PC-9 (cell line): ENCODE measurements at regions not wholly inside any gene's neighbourhood (a gene's known extent, or its start where the extent isn't known, plus 50 kb on each side); places are given as distances from the start of the nearest gene placed in this dataset.

Experiments
- BruUV-seq: library from RNA; stranded (reverse); fragments of 400-500 nt; replicated peaks from 2 replicates; lab custom pipeline; 2021; lab: Mats Ljungman, UMichigan
- CTCF ChIA-PET: fragments of 300-600 bp; sonication (Branson Sonifier 250); formaldehyde crosslinking; loops from one replicate; lab custom pipeline; 2022; ENCODE audit warnings: antibody characterized with exemption; lab: Charles Lee
- POLR2A ChIA-PET: fragments of 300-600 bp; sonication (Branson Sonifier 250); formaldehyde crosslinking; loops from one replicate; lab custom pipeline; 2022; ENCODE audit warnings: antibody characterized with exemption; ENCODE audit not compliant: unreplicated experiment; lab: Charles Lee
- DNase-seq, 2 experiments: peaks; one replicate each; pipeline versions ENCODE4 v3.0.0 to v3.0.0-alpha.2; 2015 to 2022; ENCODE audit warnings: mixed read lengths in 1 of 2
- H2AFZ ChIP-seq: fragments of 200-600 bp; sonication (generic); 2 replicates; pipeline ENCODE4 v1.8.1; 2017; ENCODE audit warnings: antibody characterized with exemption
- H3F3A ChIP-seq: fragments of 200-600 bp; sonication (generic); 2 replicates; pipeline ENCODE4 v1.8.1; 2017; ENCODE audit warnings: antibody characterized with exemption, mild to moderate bottlenecking, low read depth; ENCODE audit not compliant: insufficient read depth
- H3K27ac ChIP-seq: fragments of 200-600 bp; sonication (generic); 2 replicates; pipeline ENCODE4 v1.6.1; 2016; ENCODE audit warnings: mixed run types
- H3K27me3 ChIP-seq: fragments of 200-600 bp; sonication (generic); 2 replicates; pipeline ENCODE4 v1.6.1; 2016; ENCODE audit warnings: low read depth, mixed run types; ENCODE audit not compliant: insufficient read depth
- H3K36me3 ChIP-seq: fragments of 200-600 bp; sonication (generic); 2 replicates; pipeline ENCODE4 v1.6.1; 2016; ENCODE audit warnings: low read depth, mixed run types
- H3K4me1 ChIP-seq: fragments of 200-600 bp; sonication (generic); replicated peaks from 2 replicates; pipeline ENCODE4 v1.6.1; 2016; ENCODE audit warnings: mixed run types; ENCODE audit not compliant: insufficient read depth
- H3K4me2 ChIP-seq: fragments of 200-600 bp; sonication (generic); 2 replicates; pipeline ENCODE4 v1.6.1; 2017; ENCODE audit warnings: mixed run types
- H3K4me3 ChIP-seq: fragments of 200-600 bp; sonication (generic); 2 replicates; pipeline ENCODE4 v1.6.1; 2016; ENCODE audit warnings: mixed run types
- H3K79me2 ChIP-seq: fragments of 200-600 bp; sonication (generic); 2 replicates; pipeline ENCODE4 v1.6.1; 2017; ENCODE audit warnings: low read depth, mixed run types
- H3K9me2 ChIP-seq: fragments of 200-600 bp; sonication (generic); 2 replicates; pipeline ENCODE4 v1.8.1; 2017; ENCODE audit warnings: mild to moderate bottlenecking; ENCODE audit not compliant: insufficient read depth
- H3K9me3 ChIP-seq: fragments of 200-600 bp; sonication (generic); 2 replicates; pipeline ENCODE4 v1.8.1; 2016; ENCODE audit warnings: low read depth; ENCODE audit not compliant: insufficient read depth
- H4K20me1 ChIP-seq: fragments of 200-600 bp; sonication (generic); 2 replicates; pipeline ENCODE4 v1.8.1; 2017; ENCODE audit not compliant: insufficient read depth
- EZH2 ChIP-seq: fragments of 200-600 bp; sonication (generic); IDR thresholded peaks from 2 replicates; pipeline ENCODE4 v1.8.0; 2017; ENCODE audit warnings: antibody characterized with exemption, low read depth
- intact Hi-C: fragments of 100-400 bp; cut with micrococcal nuclease; formaldehyde crosslinking; loops from one replicate; pipeline ENCODE4 v1.10.0; 2022; ENCODE audit not compliant: unreplicated experiment
- TF ChIP-seq, protein P1 (sequence below): fragments of 200-600 bp; sonication (generic); conservative IDR thresholded peaks from 2 replicates; pipeline ENCODE4 v1.6.1; 2017; ENCODE audit warnings: mixed run types, antibody characterized with exemption, mild to moderate bottlenecking, moderate library complexity

- no peaks in the 10 kb centered on the region for H3F3A ChIP-seq
- DNase-seq, result no peak
- no peak overlapping the region for H3K27ac ChIP-seq
- POLR2A ChIA-PET, result no interaction called here
- no peaks in the 10 kb centered on the region for H4K20me1 ChIP-seq
- intact Hi-C loops, result no loop called here
- CTCF ChIA-PET, result no interaction called here
- TF ChIP-seq EZH2, result no peak
- TF ChIP-seq, protein P1, sequence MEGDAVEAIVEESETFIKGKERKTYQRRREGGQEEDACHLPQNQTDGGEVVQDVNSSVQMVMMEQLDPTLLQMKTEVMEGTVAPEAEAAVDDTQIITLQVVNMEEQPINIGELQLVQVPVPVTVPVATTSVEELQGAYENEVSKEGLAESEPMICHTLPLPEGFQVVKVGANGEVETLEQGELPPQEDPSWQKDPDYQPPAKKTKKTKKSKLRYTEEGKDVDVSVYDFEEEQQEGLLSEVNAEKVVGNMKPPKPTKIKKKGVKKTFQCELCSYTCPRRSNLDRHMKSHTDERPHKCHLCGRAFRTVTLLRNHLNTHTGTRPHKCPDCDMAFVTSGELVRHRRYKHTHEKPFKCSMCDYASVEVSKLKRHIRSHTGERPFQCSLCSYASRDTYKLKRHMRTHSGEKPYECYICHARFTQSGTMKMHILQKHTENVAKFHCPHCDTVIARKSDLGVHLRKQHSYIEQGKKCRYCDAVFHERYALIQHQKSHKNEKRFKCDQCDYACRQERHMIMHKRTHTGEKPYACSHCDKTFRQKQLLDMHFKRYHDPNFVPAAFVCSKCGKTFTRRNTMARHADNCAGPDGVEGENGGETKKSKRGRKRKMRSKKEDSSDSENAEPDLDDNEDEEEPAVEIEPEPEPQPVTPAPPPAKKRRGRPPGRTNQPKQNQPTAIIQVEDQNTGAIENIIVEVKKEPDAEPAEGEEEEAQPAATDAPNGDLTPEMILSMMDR, result no peak
- H3K9me3 ChIP-seq, result no peaks in the 10 kb centered on the region
- H3K27me3 ChIP-seq, result no peaks in the 10 kb centered on the region
- H3K9me2 ChIP-seq, result no peaks in the 10 kb centered on the region
- no peaks in the 10 kb centered on the region for H3K79me2 ChIP-seq
- H3K4me1 ChIP-seq, result no peaks in the 10 kb centered on the region
- no peak overlapping the region for H3K4me3 ChIP-seq
- BruUV-seq, result no TSS peak
- H3K36me3 ChIP-seq, result no peaks in the 10 kb centered on the region
- no peak overlapping the region for H3K4me2 ChIP-seq
- H2AFZ ChIP-seq, result no peak overlapping the region
Measured at GRCh38 chr5:52607227-52607824, 180.4 kb upstream of the ITGA1 start.

DNA sequence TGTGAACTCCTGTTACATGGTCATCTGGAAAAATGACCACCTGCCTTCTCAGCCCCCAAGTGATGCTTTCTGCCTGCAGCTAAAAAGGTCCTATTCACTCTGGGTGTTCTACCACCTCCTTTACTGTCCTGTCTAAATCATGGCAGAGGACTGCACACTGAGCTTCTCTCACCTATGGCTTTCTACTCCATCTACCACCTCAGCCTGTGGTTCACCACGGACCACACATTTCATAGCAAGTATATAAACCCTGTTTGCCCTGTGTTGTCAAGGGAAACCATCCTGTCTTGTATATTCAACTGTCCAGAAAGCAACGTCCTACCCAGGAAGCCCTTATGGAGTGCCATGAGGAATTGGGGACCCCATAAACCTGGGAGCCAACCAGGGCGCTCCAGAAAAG is 167.4 kb upstream of the ITGA1 start:
- TF ChIP-seq, protein P1, result no peak
- no peak for TF ChIP-seq EZH2
- H3K79me2 ChIP-seq, result no peaks in the 10 kb centered on the region
- H3K9me2 ChIP-seq, result no peaks in the 10 kb centered on the region
- POLR2A ChIA-PET, result no interaction called here
- H3K27me3 ChIP-seq, result no peaks in the 10 kb centered on the region
- no peaks in the 10 kb centered on the region for H3F3A ChIP-seq
- no TSS peak for BruUV-seq
- H3K4me2 ChIP-seq, result no peak overlapping the region
- no peaks in the 10 kb centered on the region for H3K4me1 ChIP-seq
- H3K27ac ChIP-seq, result no peak overlapping the region
- H2AFZ ChIP-seq, result no peak overlapping the region
- no peak overlapping the region for H3K4me3 ChIP-seq
- H4K20me1 ChIP-seq, result no peaks in the 10 kb centered on the region
- no peaks in the 10 kb centered on the region; the same call in 1 of the 2 replicates for H3K9me3 ChIP-seq
- H3K36me3 ChIP-seq, result no peaks in the 10 kb centered on the region
- intact Hi-C loops, result no loop called here
- no peak for DNase-seq
- CTCF ChIA-PET, result no interaction called here

DNA sequence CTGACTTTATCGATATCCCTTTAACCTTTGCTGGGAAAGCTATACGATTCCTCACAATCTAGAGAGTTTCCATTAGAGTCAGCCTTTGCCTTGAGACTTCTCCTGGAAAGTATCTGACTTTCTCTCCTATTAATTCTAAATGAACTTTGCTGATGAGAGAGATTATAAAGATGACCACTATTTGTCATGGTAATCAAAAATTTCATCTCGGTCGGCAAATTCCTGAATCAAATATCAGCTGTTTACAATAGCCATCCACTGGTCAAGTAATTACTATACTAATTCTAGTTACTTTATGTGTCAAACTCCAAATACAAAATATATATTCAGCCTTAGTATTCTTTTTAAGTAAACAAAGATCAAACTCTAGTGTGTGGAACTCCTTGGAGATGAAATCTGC is 164.4 kb upstream of the ITGA1 start:
- Histone ChIP-seq H3K9me3 (no peaks in the 10 kb centered on the region), H4K20me1 (no peaks in the 10 kb centered on the region), H3F3A (no peaks in the 10 kb centered on the region), H3K27me3 (no peaks in the 10 kb centered on the region), H3K36me3 (no peaks in the 10 kb centered on the region), H3K27ac (no peak overlapping the region), H3K9me2 (no peaks in the 10 kb centered on the region), H2AFZ (no peak overlapping the region), H3K79me2 (no peaks in the 10 kb centered on the region), H3K4me2 (no peak overlapping the region), H3K4me3 (no peak overlapping the region), H3K4me1 (no peaks in the 10 kb centered on the region)
- no peak for DNase-seq
- TF ChIP-seq, protein P1, result no peak
- TF ChIP-seq EZH2, result no peak
- POLR2A ChIA-PET, result no interaction called here
- intact Hi-C loops, result no loop called here
- CTCF ChIA-PET, result no interaction called here
- no TSS peak for BruUV-seq
